ENCODE measurements at regions not wholly inside any gene's neighbourhood (a gene's known extent, or its start where the extent isn't known, plus 50 kb on each side); places are given as distances from the start of the nearest gene placed in this dataset.

GRCh38 chr11:45560913-45561281, 104.5 kb downstream of the CHST1 start:
- Mint-ChIP-seq H3K27me3 (ENCODE audit: low read depth) (peaks cover 5% of the 10 kb centered on the region), H3K9me3 (no peaks in the 10 kb centered on the region; a peak in 3 of 5 replicates), H3K36me3 (ENCODE audit: insufficient read depth in 1 of 3, low read depth in 3 of 3) (peaks cover 2 to 10% (median 3%) of the 10 kb centered on the region in 3 experiments; a peak in 4 of 7 replicates), H3K4me1 (peaks cover 24 to 32% of the 10 kb centered on the region in 2 experiments), H3K27ac (no peak overlapping the region), H3K4me3 (no peak overlapping the region)
- no peak for DNase-seq
- Histone ChIP-seq H3K27ac (ENCODE audit: insufficient read length, low read depth, low read length) (no peak overlapping the region), H3T11ph (ENCODE audit: low read length) (no peak overlapping the region), H4K20me1 (ENCODE audit: control insufficient read depth, insufficient read depth, insufficient read length) (no peaks in the 10 kb centered on the region), H3K4me1 (ENCODE audit: insufficient read depth, low read length) (peaks cover 4% of the 10 kb centered on the region; the same call in 1 of the 2 replicates), H3K4ac (ENCODE audit: low read depth, low read length) (no peak overlapping the region), H2BK12ac (ENCODE audit: insufficient read length, low read depth, low read length) (no peak overlapping the region), H3K79me2 (ENCODE audit: insufficient read depth, low read length) (no peaks in the 10 kb centered on the region), H3K27me3 (ENCODE audit: insufficient read depth, low read length) (no peaks in the 10 kb centered on the region), H3K56ac (ENCODE audit: insufficient read length, low read depth, low read length) (no peak overlapping the region), H2AK5ac (ENCODE audit: insufficient read length, low read length) (no peak overlapping the region), H3K18ac (ENCODE audit: insufficient read length, low read depth, low read length) (no peak overlapping the region), H2BK15ac (ENCODE audit: low read depth, low read length) (no peak overlapping the region), H3K23me2 (ENCODE audit: insufficient read length, low read depth, low read length, poor library complexity, severe bottlenecking) (no peaks in the 10 kb centered on the region), H4K8ac (replicated peaks; ENCODE audit: insufficient read length, low read depth, low read length) (no peak overlapping the region), H3K9ac (ENCODE audit: extremely low read depth, insufficient read length, low read length) (no peak overlapping the region), H3K14ac (ENCODE audit: insufficient read depth, low read length) (no peak overlapping the region), H3K9me3 (ENCODE audit: control insufficient read depth, low read depth, low read length) (no peaks in the 10 kb centered on the region), H4K5ac (ENCODE audit: insufficient read length, low read depth, low read length) (no peak overlapping the region), H3K23ac (ENCODE audit: insufficient read length, low read depth, low read length) (no peak overlapping the region), H2BK120ac (ENCODE audit: low read depth, low read length, poor library complexity, severe bottlenecking) (no peak overlapping the region), H3K79me1 (ENCODE audit: insufficient read depth, low read depth, low read length, poor library complexity, severe bottlenecking) (no peaks in the 10 kb centered on the region), H2BK20ac (ENCODE audit: low read depth, low read length, poor library complexity, severe bottlenecking) (no peak overlapping the region), H2BK5ac (ENCODE audit: insufficient read length, low read length) (no peak overlapping the region), H2AFZ (ENCODE audit: low read length) (no peak overlapping the region), H4K91ac (ENCODE audit: insufficient read length, low read depth, low read length) (no peak overlapping the region), H3K4me2 (ENCODE audit: insufficient read depth, insufficient read length, low read length) (no peak overlapping the region)
- WGBS (ENCODE audit: extremely low coverage, insufficient read length, low lambda C conversion rate): no CpG with 5 or more reads among the region's 12 CpGs
- TF ChIP-seq, protein P1, sequence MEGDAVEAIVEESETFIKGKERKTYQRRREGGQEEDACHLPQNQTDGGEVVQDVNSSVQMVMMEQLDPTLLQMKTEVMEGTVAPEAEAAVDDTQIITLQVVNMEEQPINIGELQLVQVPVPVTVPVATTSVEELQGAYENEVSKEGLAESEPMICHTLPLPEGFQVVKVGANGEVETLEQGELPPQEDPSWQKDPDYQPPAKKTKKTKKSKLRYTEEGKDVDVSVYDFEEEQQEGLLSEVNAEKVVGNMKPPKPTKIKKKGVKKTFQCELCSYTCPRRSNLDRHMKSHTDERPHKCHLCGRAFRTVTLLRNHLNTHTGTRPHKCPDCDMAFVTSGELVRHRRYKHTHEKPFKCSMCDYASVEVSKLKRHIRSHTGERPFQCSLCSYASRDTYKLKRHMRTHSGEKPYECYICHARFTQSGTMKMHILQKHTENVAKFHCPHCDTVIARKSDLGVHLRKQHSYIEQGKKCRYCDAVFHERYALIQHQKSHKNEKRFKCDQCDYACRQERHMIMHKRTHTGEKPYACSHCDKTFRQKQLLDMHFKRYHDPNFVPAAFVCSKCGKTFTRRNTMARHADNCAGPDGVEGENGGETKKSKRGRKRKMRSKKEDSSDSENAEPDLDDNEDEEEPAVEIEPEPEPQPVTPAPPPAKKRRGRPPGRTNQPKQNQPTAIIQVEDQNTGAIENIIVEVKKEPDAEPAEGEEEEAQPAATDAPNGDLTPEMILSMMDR (conservative IDR thresholded peaks at IDR 0.05): no peak

Measured in H9 (cell line).